RWPE2 (cell line): ENCODE measurements at regions not wholly inside any gene's neighbourhood (a gene's known extent, or its start where the extent isn't known, plus 50 kb on each side); places are given as distances from the start of the nearest gene placed in this dataset.

ENCODE experiments used
- ATAC-seq: fragments of 200-7000 bp; cut with Tn5 transposase; 3 replicates; pipeline ENCODE4 v1.9.1; 2021; ENCODE audit warnings: low read depth
- DNase-seq: peaks from one replicate; pipeline ENCODE4 v3.0.0-alpha.2; 2020; ENCODE audit warnings: low spot score
- H3K27ac ChIP-seq: fragments of 450-650 bp; 2 replicates; pipeline ENCODE4 v1.5.1; 2017; ENCODE audit warnings: mild to moderate bottlenecking; ENCODE audit not compliant: poor library complexity, severe bottlenecking
- H3K27me3 ChIP-seq: fragments of 250-450 bp; sonication (Bioruptor Pico); 2 replicates; pipeline ENCODE4 v1.5.1; 2021; ENCODE audit warnings: mild to moderate bottlenecking, moderate library complexity; ENCODE audit not compliant: insufficient read depth, poor library complexity, severe bottlenecking
- H3K36me3 ChIP-seq: fragments of 250-450 bp; sonication (Bioruptor Pico); 2 replicates; pipeline ENCODE4 v1.5.1; 2020; ENCODE audit warnings: low read depth, mild to moderate bottlenecking, moderate library complexity
- H3K4me1 ChIP-seq: fragments of 250-450 bp; sonication (Bioruptor Pico); 2 replicates; pipeline ENCODE4 v1.5.1; 2021; ENCODE audit warnings: mild to moderate bottlenecking, moderate library complexity; ENCODE audit not compliant: insufficient read depth, poor library complexity, severe bottlenecking
- H3K4me3 ChIP-seq: fragments of 250-450 bp; sonication (Bioruptor Pico); 2 replicates; pipeline ENCODE4 v1.5.1; 2021; ENCODE audit warnings: mild to moderate bottlenecking, moderate library complexity; ENCODE audit not compliant: severe bottlenecking
- H3K9me3 ChIP-seq: fragments of 250-450 bp; sonication (Bioruptor Pico); 2 replicates; pipeline ENCODE4 v1.5.1; 2021; ENCODE audit warnings: mild to moderate bottlenecking, moderate library complexity; ENCODE audit not compliant: severe bottlenecking
- CTCF ChIP-seq: fragments of 450-650 bp; IDR thresholded peaks from one replicate; pipeline ENCODE4 v1.5.1; 2017; ENCODE audit warnings: mild to moderate bottlenecking, moderate library complexity; ENCODE audit not compliant: poor library complexity, severe bottlenecking

- H3K36me3 ChIP-seq = no peaks in the 10 kb centered on the region
- no peaks in the 10 kb centered on the region for H3K9me3 ChIP-seq
- H3K27me3 ChIP-seq = no peaks in the 10 kb centered on the region
- no peak overlapping the region for H3K27ac ChIP-seq
- no peak for ATAC-seq
- H3K4me3 ChIP-seq = no peak overlapping the region
- TF ChIP-seq CTCF = no peak
- H3K4me1 ChIP-seq = no peaks in the 10 kb centered on the region
- no peak for DNase-seq
Measured at GRCh38 chr4:129783596-129783995, 687.6 kb downstream of the C4orf33 start.

GRCh38 chr4:129788486-129788885 lies 692.5 kb downstream of the C4orf33 start:
- Histone ChIP-seq H3K27me3 (no peaks in the 10 kb centered on the region), H3K36me3 (no peaks in the 10 kb centered on the region), H3K9me3 (no peaks in the 10 kb centered on the region), H3K4me3 (no peak overlapping the region), H3K4me1 (no peaks in the 10 kb centered on the region), H3K27ac (no peak overlapping the region)
- no peak for DNase-seq
- TF ChIP-seq CTCF = no peak
- ATAC-seq = no peak

- no peak for TF ChIP-seq CTCF
- no peak overlapping the region for H3K27ac ChIP-seq
- no peak overlapping the region for H3K4me3 ChIP-seq
- DNase-seq = no peak
- ATAC-seq = no peak
- H3K36me3 ChIP-seq = no peaks in the 10 kb centered on the region
- no peaks in the 10 kb centered on the region for H3K9me3 ChIP-seq
- H3K27me3 ChIP-seq = no peaks in the 10 kb centered on the region
- no peaks in the 10 kb centered on the region for H3K4me1 ChIP-seq
Measured at GRCh38 chr4:129804461-129804981, 708.6 kb downstream of the C4orf33 start.

GRCh38 chr4:129806986-129807385 lies 711.0 kb downstream of the C4orf33 start:
- Histone ChIP-seq H3K9me3 (no peaks in the 10 kb centered on the region), H3K36me3 (no peaks in the 10 kb centered on the region), H3K4me1 (no peaks in the 10 kb centered on the region), H3K4me3 (no peak overlapping the region), H3K27me3 (no peaks in the 10 kb centered on the region), H3K27ac (no peak overlapping the region)
- DNase-seq (no peak), ATAC-seq (peak; percentile 27)
- no peak for TF ChIP-seq CTCF

- no peak for TF ChIP-seq CTCF
- DNase-seq (no peak), ATAC-seq (no peak)
- Histone ChIP-seq H3K27ac (no peak overlapping the region), H3K36me3 (no peaks in the 10 kb centered on the region), H3K27me3 (no peaks in the 10 kb centered on the region), H3K9me3 (no peaks in the 10 kb centered on the region), H3K4me1 (no peaks in the 10 kb centered on the region), H3K4me3 (no peak overlapping the region)
Measured at GRCh38 chr4:129808242-129808641, 712.3 kb downstream of the C4orf33 start.
